A549 (cell line): ENCODE measurements at regions not wholly inside any gene's neighbourhood (a gene's known extent, or its start where the extent isn't known, plus 50 kb on each side); places are given as distances from the start of the nearest gene placed in this dataset.

Experiments
- ATAC-seq, 2 experiments: fragments of 200-7000 bp in 1 of 2; fragments of >200 bp in 1 of 2; cut with Nextera tagmentation in 1 of 2; cut with Tn5 transposase in 1 of 2; 3 replicates each; pipeline versions ENCODE4 v1.8.0 to v1.9.1; 2018 to 2020; ENCODE audit warnings: mild to moderate bottlenecking in 1 of 2, moderate library complexity in 1 of 2
- CTCF ChIA-PET: fragments of 300-600 bp; sonication (Branson Sonifier 250); formaldehyde crosslinking; extraction: SDS; loops from one replicate; lab custom pipeline; 2021; ENCODE audit warnings: antibody characterized with exemption, inconsistent platforms; lab: Yijun Ruan, JAX
- POLR2A ChIA-PET: fragments of 350-600 bp; formaldehyde crosslinking; extraction: SDS; loops from one replicate; lab custom pipeline; 2021; ENCODE audit warnings: antibody characterized with exemption, inconsistent platforms; lab: Yijun Ruan, JAX
- DNase-seq, 2 experiments: peaks; one replicate each; pipeline versions ENCODE4 v3.0.0 to v3.0.0-alpha.2; 2011 to 2016; ENCODE audit warnings: low read depth in 1 of 2, low spot score in 1 of 2
- FAIRE-seq: peaks from 2 replicates; lab custom pipeline; 2011; peaks lifted over from hg19 to GRCh38; lab: Jason Lieb, UNC
- H3K27ac ChIP-seq, 2 experiments: fragments of >200 bp; sonication (Bioruptor Twin); formaldehyde crosslinking; 3 replicates each; pipeline ENCODE4 v1.5.1; 2016 to 2017
- H3K4me1 ChIP-seq: fragments of >200 bp; sonication (Bioruptor Twin); formaldehyde crosslinking; 3 replicates; pipeline ENCODE4 v1.6.1; 2016
- H3K4me2 ChIP-seq: fragments of >200 bp; sonication (Bioruptor Twin); formaldehyde crosslinking; 3 replicates; pipeline ENCODE4 v1.6.1; 2016
- H3K4me3 ChIP-seq: fragments of >200 bp; sonication (Bioruptor Twin); formaldehyde crosslinking; 3 replicates; pipeline ENCODE4 v1.5.1; 2016
- H3K9me3 ChIP-seq: fragments of >200 bp; sonication (Bioruptor Twin); formaldehyde crosslinking; 3 replicates; pipeline ENCODE4 v1.6.1; 2016
- BHLHE40 ChIP-seq: IDR thresholded peaks from 2 replicates; pipeline ENCODE4 v1.6.1; 2012; ENCODE audit warnings: low read depth, low read length, inconsistent platforms
- CBX2 ChIP-seq: fragments of 200-600 bp; sonication (generic); IDR thresholded peaks from 2 replicates; pipeline ENCODE4 v1.6.1; 2016; ENCODE audit warnings: low read depth, mild to moderate bottlenecking, borderline replicate concordance
- CHD4 ChIP-seq: fragments of 200-600 bp; sonication (generic); IDR thresholded peaks from 2 replicates; pipeline ENCODE4 v1.6.1; 2016; ENCODE audit warnings: antibody characterized with exemption, mild to moderate bottlenecking, borderline replicate concordance
- E2F6 ChIP-seq: IDR thresholded peaks from 2 replicates; pipeline ENCODE4 v1.6.1; 2012; ENCODE audit warnings: low read depth, borderline replicate concordance
- EHF ChIP-seq: fragments of 250-450 bp; sonication (Bioruptor Pico); IDR thresholded peaks from 2 replicates; pipeline ENCODE4 v1.5.0; 2020; ENCODE audit warnings: mild to moderate bottlenecking
- ELK1 ChIP-seq: fragments of 150-350 bp; IDR thresholded peaks from 2 replicates; pipeline ENCODE4 v1.6.1; 2014; ENCODE audit warnings: low read depth, mild to moderate bottlenecking, low read length
- ESRRA ChIP-seq: fragments of 150-350 bp; IDR thresholded peaks from 2 replicates; pipeline ENCODE4 v1.6.1; 2014; ENCODE audit warnings: mild to moderate bottlenecking, low read length, borderline replicate concordance
- FOXS1 ChIP-seq: fragments of 250-450 bp; sonication (Bioruptor Pico); IDR thresholded peaks from 2 replicates; pipeline ENCODE4 v1.5.0; 2020; ENCODE audit warnings: mild to moderate bottlenecking, moderate library complexity
- HDAC2 ChIP-seq: fragments of 200-600 bp; sonication (generic); IDR thresholded peaks from 2 replicates; pipeline ENCODE4 v1.6.1; 2016
- HEYL ChIP-seq: fragments of 250-450 bp; sonication (Bioruptor Pico); IDR thresholded peaks from 2 replicates; pipeline ENCODE4 v1.8.0; 2021; ENCODE audit warnings: mild to moderate bottlenecking, moderate library complexity
- HMGXB4 ChIP-seq: fragments of 250-450 bp; sonication (Bioruptor Pico); IDR thresholded peaks from 2 replicates; pipeline ENCODE4 v1.5.0; 2021; ENCODE audit warnings: mild to moderate bottlenecking, moderate library complexity, borderline replicate concordance
- HOXA7 ChIP-seq: fragments of 250-450 bp; sonication (Bioruptor Pico); IDR thresholded peaks from 2 replicates; pipeline ENCODE4 v1.5.0; 2020; ENCODE audit warnings: mild to moderate bottlenecking, moderate library complexity
- HOXB13 ChIP-seq: fragments of 250-450 bp; sonication (Bioruptor Pico); IDR thresholded peaks from 2 replicates; pipeline ENCODE4 v1.5.0; 2020; ENCODE audit warnings: low read depth, mild to moderate bottlenecking, moderate library complexity
- HOXB5 ChIP-seq: fragments of 250-450 bp; sonication (Bioruptor Pico); IDR thresholded peaks from 2 replicates; pipeline ENCODE4 v1.5.0; 2020; ENCODE audit warnings: mild to moderate bottlenecking, moderate library complexity
- JUN ChIP-seq, 2 experiments: fragments of >200 bp; sonication (Bioruptor Twin); formaldehyde crosslinking; IDR thresholded peaks; 2 replicates in 1 of 2; 3 replicates in 1 of 2; pipeline ENCODE4 v1.6.1; 2016 to 2017
- KDM5A ChIP-seq: fragments of 200-600 bp; sonication (generic); IDR thresholded peaks from 2 replicates; pipeline ENCODE4 v1.6.1; 2016; ENCODE audit warnings: antibody characterized with exemption, mild to moderate bottlenecking
- MAZ ChIP-seq: fragments of 150-350 bp; IDR thresholded peaks from 2 replicates; pipeline ENCODE4 v1.6.1; 2014; ENCODE audit warnings: antibody characterized with exemption, low read depth, low read length, borderline replicate concordance
- NFE2L2 ChIP-seq: fragments of 150-350 bp; conservative IDR thresholded peaks from 2 replicates; pipeline ENCODE4 v1.6.1; 2014; ENCODE audit warnings: low read length
- PBX3 ChIP-seq: IDR thresholded peaks from 2 replicates; pipeline ENCODE4 v1.6.1; 2012
- PHF8 ChIP-seq: fragments of 200-600 bp; sonication (generic); IDR thresholded peaks from 2 replicates; pipeline ENCODE4 v1.6.1; 2016; ENCODE audit warnings: low read depth, mild to moderate bottlenecking, antibody characterized with exemption, moderate library complexity, borderline replicate concordance
- POLR2A ChIP-seq: IDR thresholded peaks from 2 replicates; pipeline ENCODE4 v1.6.1; 2012; ENCODE audit warnings: mild to moderate bottlenecking, low read length
- RAD21 ChIP-seq, 2 experiments: fragments of >200 bp in 1 of 2; sonication (Bioruptor Twin) in 1 of 2; formaldehyde crosslinking in 1 of 2; IDR thresholded peaks in 1 of 2; conservative IDR thresholded peaks in 1 of 2; 2 replicates in 1 of 2; 3 replicates in 1 of 2; pipeline ENCODE4 v1.6.1; 2012 to 2018; ENCODE audit warnings: inconsistent platforms in 1 of 2
- RCOR1 ChIP-seq: fragments of 150-350 bp; IDR thresholded peaks from 2 replicates; pipeline ENCODE4 v1.6.1; 2014; ENCODE audit warnings: antibody characterized with exemption, low read length, low read depth
- RNF2 ChIP-seq: fragments of 200-600 bp; sonication (generic); IDR thresholded peaks from 2 replicates; pipeline ENCODE4 v1.6.1; 2016; ENCODE audit warnings: low read depth, mild to moderate bottlenecking, antibody characterized with exemption, moderate library complexity, borderline replicate concordance
- SREBF2 ChIP-seq: fragments of 450-650 bp; IDR thresholded peaks from 2 replicates; pipeline ENCODE4 v1.6.1; 2014; ENCODE audit warnings: mild to moderate bottlenecking, moderate library complexity
- TFCP2L1 ChIP-seq: fragments of 250-450 bp; sonication (Bioruptor Pico); IDR thresholded peaks from 2 replicates; pipeline ENCODE4 v1.5.0; 2021; ENCODE audit warnings: mild to moderate bottlenecking
- TP53 ChIP-seq: fragments of 250-450 bp; sonication (Bioruptor Pico); IDR thresholded peaks from 2 replicates; pipeline ENCODE4 v1.5.0; 2021; ENCODE audit warnings: mild to moderate bottlenecking, moderate library complexity
- ZNF302 ChIP-seq: fragments of 250-450 bp; sonication (Bioruptor Pico); IDR thresholded peaks from 2 replicates; pipeline ENCODE4 v1.9.0; 2021; ENCODE audit warnings: inconsistent platforms, mild to moderate bottlenecking, moderate library complexity
- ZSCAN20 ChIP-seq: fragments of 250-450 bp; sonication (Bioruptor Pico); IDR thresholded peaks from 2 replicates; pipeline ENCODE4 v1.8.0; 2022; ENCODE audit warnings: mild to moderate bottlenecking, moderate library complexity
- WGBS: methylation state at CpG from one replicate; pipeline ENCODE4 v1.1.6; 2017; ENCODE audit errors: missing lambda C conversion rate; 5-methylcytosine and 5-hydroxymethylcytosine counted together

GRCh38 chr12:40597133-40597532, 95.1 kb upstream of the CNTN1 start:
- no peak for ATAC-seq
- no peaks in the 10 kb centered on the region for H3K9me3 ChIP-seq
- 57% methylated on average over 3 of the region's 3 CpGs for WGBS
- TF ChIP-seq TP53 (CRISPR knock-in tag) = no peak
- no peak for TF ChIP-seq ZNF302 (CRISPR knock-in tag)
- no peak for TF ChIP-seq BHLHE40
- no peak for TF ChIP-seq TFCP2L1 (CRISPR knock-in tag)
- TF ChIP-seq POLR2A = no peak
- TF ChIP-seq PHF8 = no peak
- TF ChIP-seq RCOR1 = no peak
- no peak for TF ChIP-seq CBX2
- TF ChIP-seq HMGXB4 = no peak
- TF ChIP-seq SREBF2 = no peak
- TF ChIP-seq RNF2 = no peak
- TF ChIP-seq HEYL = no peak
- no peak for TF ChIP-seq KDM5A
- TF ChIP-seq HDAC2 = no peak
- POLR2A ChIA-PET = no interaction called here
- H3K4me1 ChIP-seq = no peaks in the 10 kb centered on the region
- no peak overlapping the region for H3K27ac ChIP-seq
- no peak overlapping the region for H3K4me3 ChIP-seq
- CTCF ChIA-PET = no interaction called here
- no peak for FAIRE-seq
- no peak overlapping the region for H3K4me2 ChIP-seq
- no peak for DNase-seq

GRCh38 chr12:40598073-40598472, 94.2 kb upstream of the CNTN1 start:
- Histone ChIP-seq H3K27ac (no peak overlapping the region), H3K9me3 (no peaks in the 10 kb centered on the region), H3K4me1 (no peaks in the 10 kb centered on the region), H3K4me2 (no peak overlapping the region), H3K4me3 (no peak overlapping the region)
- TF ChIP-seq SREBF2 (no peak), ZSCAN20 (CRISPR knock-in tag) (no peak), RNF2 (no peak), MAZ (no peak), FOXS1 (CRISPR knock-in tag) (no peak), EHF (no peak), HOXB5 (no peak), HOXA7 (CRISPR knock-in tag) (no peak), HOXB13 (CRISPR knock-in tag) (no peak), JUN (IDR thresholded peaks at IDR 0.05) (no peak), E2F6 (no peak), HDAC2 (no peak)
- POLR2A ChIA-PET = no interaction called here
- FAIRE-seq (no peak), ATAC-seq (no peak), DNase-seq (no peak)
- CTCF ChIA-PET = no interaction called here
- 61% methylated on average over 2 of the region's 2 CpGs for WGBS

- Histone ChIP-seq H3K4me2 (no peak overlapping the region), H3K4me3 (no peak overlapping the region), H3K27ac (no peak overlapping the region), H3K9me3 (no peaks in the 10 kb centered on the region), H3K4me1 (no peaks in the 10 kb centered on the region)
- no peak for FAIRE-seq
- ChIA-PET POLR2A (no interaction called here), CTCF (no interaction called here)
- no peak for ATAC-seq
- DNase-seq = no peak
- TF ChIP-seq NFE2L2 (no peak), HDAC2 (no peak), HOXA7 (CRISPR knock-in tag) (no peak), CHD4 (no peak), RNF2 (no peak), ELK1 (no peak), FOXS1 (CRISPR knock-in tag) (no peak), ESRRA (no peak), CBX2 (no peak), PBX3 (no peak), HEYL (no peak), RAD21 (conservative IDR thresholded peaks at IDR 0.05 in 1 of 2, IDR thresholded peaks at IDR 0.05 in 1 of 2) (no peak)
- TF ChIP-seq, all 56 proteins: peak for 0
- 38% methylated on average over 3 of the region's 3 CpGs for WGBS
These were observed 89.7 kb upstream of the CNTN1 start for GRCh38 chr12:40602562-40602961.
